SH-SY5Y (cell line): ENCODE measurements at regions not wholly inside any gene's neighbourhood (a gene's known extent, or its start where the extent isn't known, plus 50 kb on each side); places are given as distances from the start of the nearest gene placed in this dataset.
A peak's percentile ranks its signal among the peaks of the same experiment; 100 is the strongest.

Source experiments
- GATA2 ChIP-seq: IDR thresholded peaks from 2 replicates; pipeline ENCODE4 v1.6.1; 2011; ENCODE audit warnings: mild to moderate bottlenecking, low read depth, low read length
- GATA3 ChIP-seq: IDR thresholded peaks from 2 replicates; pipeline ENCODE4 v1.6.1; 2011; ENCODE audit warnings: low read depth, mild to moderate bottlenecking, low read length, moderate library complexity

GRCh38 chr13:78398743-78399410 lies 204.5 kb downstream of the POU4F1 start:
- TF ChIP-seq GATA2 (no peak), GATA3 (no peak)

DNA sequence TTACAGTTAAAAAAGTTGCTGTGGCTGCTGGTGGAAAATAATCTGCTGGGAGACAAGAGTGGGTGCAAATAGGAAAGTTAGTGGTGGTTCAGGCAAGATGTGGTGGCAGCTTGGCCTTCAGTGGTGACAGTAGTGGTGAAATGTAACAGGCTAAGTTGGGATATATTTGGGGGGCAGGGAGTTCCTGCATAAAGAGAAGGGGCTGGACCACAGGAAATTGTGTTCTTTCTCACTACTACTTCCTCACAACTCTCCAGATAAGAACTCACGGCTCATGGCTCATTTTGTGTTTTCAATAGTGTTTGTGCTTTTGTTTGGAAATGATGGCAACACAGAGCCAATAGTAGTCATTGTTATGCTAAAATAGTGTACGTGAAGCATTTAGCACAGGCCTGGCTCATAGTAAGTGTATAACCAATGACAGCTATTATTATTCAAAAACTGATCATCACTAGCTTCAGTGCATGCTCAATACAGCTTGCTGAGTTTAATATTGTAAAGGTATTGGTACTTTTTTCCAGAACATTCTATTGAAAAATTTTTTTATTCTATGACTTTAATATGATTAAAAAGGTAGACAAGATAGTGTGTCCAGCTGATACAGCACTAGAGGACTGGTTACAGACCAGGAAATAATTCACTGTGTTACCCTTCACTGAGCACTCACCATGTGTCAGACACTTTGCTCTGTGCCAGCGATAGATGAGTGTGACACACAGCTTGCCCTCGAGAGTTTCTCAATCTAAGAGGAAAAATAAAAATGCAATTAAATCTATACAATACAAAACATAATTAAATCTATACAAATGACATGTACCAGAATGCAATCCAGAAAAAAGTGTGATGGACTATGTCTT lies 209.8 kb downstream of the POU4F1 start:
- TF ChIP-seq GATA2, result no peak
- no peak for TF ChIP-seq GATA3

- TF ChIP-seq GATA3 (no peak), GATA2 (no peak)
Observed at GRCh38 chr13:78383899-78384298, 219.5 kb downstream of the POU4F1 start.

DNA sequence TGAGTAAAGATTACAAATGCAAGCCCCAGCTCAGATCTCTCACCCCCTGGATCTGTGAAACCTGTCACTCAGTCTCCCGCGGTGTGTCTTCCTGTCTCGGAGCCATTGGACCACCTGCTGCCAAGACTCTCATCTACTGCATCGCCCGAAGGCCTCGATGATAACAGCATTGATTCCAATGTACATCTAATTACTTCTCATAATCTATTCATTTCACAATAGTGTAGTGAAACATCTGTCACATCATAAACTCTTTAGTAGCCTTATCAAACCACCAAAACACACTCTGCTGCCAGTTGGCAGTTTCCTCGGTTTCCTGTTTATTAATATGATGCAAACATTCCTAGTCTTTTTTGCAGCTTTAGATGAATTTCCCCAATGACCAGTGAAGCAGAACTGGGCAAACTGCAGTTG lies 220.3 kb downstream of the POU4F1 start:
- TF ChIP-seq GATA2, result no peak
- TF ChIP-seq GATA3, result no peak

GRCh38 chr13:78382491-78382890 lies 220.9 kb downstream of the POU4F1 start:
- TF ChIP-seq GATA2 (no peak), GATA3 (no peak)

- TF ChIP-seq GATA3 (no peak), GATA2 (no peak)
Observed at GRCh38 chr13:78376822-78377221, 226.5 kb downstream of the POU4F1 start.

DNA sequence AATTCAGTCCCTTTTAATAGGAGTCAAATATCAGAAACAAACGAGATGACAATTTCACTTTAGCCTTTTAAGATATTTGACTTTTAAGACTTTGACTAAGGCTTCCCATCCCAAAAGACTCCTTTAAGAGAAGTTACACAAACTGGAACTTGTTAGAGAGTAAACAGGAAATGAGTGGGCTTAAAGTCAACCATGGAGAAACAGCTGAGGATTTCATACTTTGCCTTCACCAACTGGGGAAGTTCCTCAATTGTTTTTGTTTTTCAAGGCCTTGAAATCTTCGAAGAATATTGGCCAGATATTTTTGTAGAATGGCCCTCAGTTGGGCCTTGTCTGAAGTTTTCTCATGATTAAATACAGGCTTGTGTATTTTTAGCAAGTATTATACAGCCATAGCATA lies 227.3 kb downstream of the POU4F1 start:
- TF ChIP-seq GATA3, result no peak
- no peak for TF ChIP-seq GATA2

GRCh38 chr13:78372581-78372980 lies 230.8 kb downstream of the POU4F1 start:
- TF ChIP-seq GATA2, result no peak
- no peak for TF ChIP-seq GATA3

GRCh38 chr13:78370231-78370630 lies 233.1 kb downstream of the POU4F1 start:
- TF ChIP-seq GATA3, result no peak
- no peak for TF ChIP-seq GATA2

- TF ChIP-seq GATA2 (no peak), GATA3 (no peak)
Observed at GRCh38 chr13:78364711-78365110, 238.6 kb downstream of the POU4F1 start.

GRCh38 chr13:78341032-78341431 lies 262.3 kb downstream of the POU4F1 start:
- no peak for TF ChIP-seq GATA3
- no peak for TF ChIP-seq GATA2

DNA sequence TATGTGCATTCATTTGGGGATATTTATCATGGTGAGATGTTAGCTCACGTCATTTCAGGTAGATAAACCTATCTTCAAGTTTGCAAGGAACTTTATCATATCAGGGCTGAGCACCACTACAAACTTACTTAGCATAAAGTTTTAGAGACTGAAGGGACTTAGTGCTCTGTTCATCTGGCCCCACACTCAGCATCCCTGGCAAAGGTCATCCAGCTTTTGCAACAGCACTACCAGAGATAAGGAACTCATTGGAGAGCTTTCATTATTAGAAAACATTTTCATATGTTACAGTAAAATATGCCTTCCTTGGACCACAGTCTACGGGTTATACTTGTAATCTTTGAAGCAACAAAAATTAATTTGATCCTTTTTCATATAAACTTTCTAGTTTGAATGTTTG lies 263.4 kb downstream of the POU4F1 start:
- TF ChIP-seq GATA3, result no peak
- no peak for TF ChIP-seq GATA2

GRCh38 chr13:78334059-78334458 lies 269.3 kb downstream of the POU4F1 start:
- TF ChIP-seq GATA2 (no peak), GATA3 (no peak)

GRCh38 chr13:78326633-78327032 lies 276.7 kb downstream of the POU4F1 start:
- 0 out of 2 replicates have a peak, but pooled peaks have one; percentile 7 for TF ChIP-seq GATA2
- no peak for TF ChIP-seq GATA3

DNA sequence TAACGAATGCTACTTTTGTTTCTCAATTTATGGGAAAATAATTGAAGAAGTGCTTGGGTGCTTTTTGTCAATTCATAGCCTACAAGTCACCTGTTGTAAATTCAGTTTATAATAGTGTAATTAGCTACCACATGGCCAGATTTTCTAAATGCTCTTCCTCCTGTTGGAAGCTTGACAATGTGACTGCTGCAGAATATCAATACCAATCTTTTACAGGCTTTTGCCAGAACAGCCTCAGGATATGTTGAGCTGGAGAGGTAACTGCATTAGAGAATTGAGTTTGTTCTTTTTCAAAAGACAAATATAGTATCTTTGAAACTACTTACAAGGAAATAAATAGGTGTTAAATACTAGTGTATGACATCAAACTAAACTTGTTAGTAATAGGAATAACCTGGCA lies 277.8 kb downstream of the POU4F1 start:
- TF ChIP-seq GATA2 (peak; percentile 47; the same call in 1 of the 2 replicates), GATA3 (peak; percentile 50)
